Tibial artery (tissue), 4 donors: ENCODE measurements at regions not wholly inside any gene's neighbourhood (a gene's known extent, or its start where the extent isn't known, plus 50 kb on each side); places are given as distances from the start of the nearest gene placed in this dataset.

Source experiments
- DNase-seq, 2 donors: peaks; one replicate each; pipeline ENCODE4 v3.0.0-alpha.2; 2019
- H3K27ac ChIP-seq, 2 donors: fragments of 200-600 bp; sonication (generic) in 1 of 2; 1 replicate in 1 of 2; 2 replicates in 1 of 2; pipeline ENCODE4 v1.5.1; 2018 to 2019; ENCODE audit warnings: mild to moderate bottlenecking in 1 of 2
- H3K27me3 ChIP-seq, 2 donors: fragments of 200-600 bp; sonication (generic) in 1 of 2; one replicate each; pipeline versions ENCODE4 v1.5.1 to v1.6.0; 2016 to 2019
- H3K36me3 ChIP-seq, 3 donors: fragments of 200-600 bp; sonication (generic) in 2 of 3; one replicate each; pipeline ENCODE4 v1.5.1; 2016 to 2019; ENCODE audit warnings: mild to moderate bottlenecking in 2 of 3
- H3K4me1 ChIP-seq, 4 donors: fragments of 200-600 bp; sonication (generic) in 2 of 4; 1 replicate in 3 of 4; 2 replicates in 1 of 4; pipeline ENCODE4 v1.5.1; 2016 to 2019
- H3K4me3 ChIP-seq, 2 donors: fragments of 200-600 bp; sonication (generic) in 1 of 2; 1 replicate in 1 of 2; 2 replicates in 1 of 2; pipeline ENCODE4 v1.5.1; 2018 to 2019; ENCODE audit warnings: mild to moderate bottlenecking in 2 of 2
- H3K9me3 ChIP-seq, 3 donors: fragments of 200-600 bp; sonication (generic) in 1 of 3; one replicate each; pipeline ENCODE4 v1.5.1; 2016 to 2019
- CTCF ChIP-seq, 2 experiments: fragments of 200-600 bp in 1 of 2; fragments of 450-650 bp in 1 of 2; IDR thresholded peaks; one replicate each; pipeline ENCODE4 v1.5.1; 2017 to 2019; ENCODE audit warnings: antibody characterized with exemption in 2 of 2, mild to moderate bottlenecking in 1 of 2, moderate library complexity in 1 of 2
- intact Hi-C: fragments of 100-400 bp; cut with DNase I; formaldehyde crosslinking; loops from one replicate; pipeline ENCODE4 v1.15.0; 2023; ENCODE audit warnings: low total_unique reads

GRCh38 chr12:114981036-114981435 is 297.1 kb upstream of the TBX3 start:
- no peak for TF ChIP-seq CTCF (IDR thresholded peaks at IDR 0.05)
- Histone ChIP-seq H3K27ac (no peak overlapping the region), H3K27me3 (no peaks in the 10 kb centered on the region), H3K36me3 (no peaks in the 10 kb centered on the region), H3K9me3 (peaks cover 0 to 7% (median 3%) of the 10 kb centered on the region in 3 donors), H3K4me3 (no peak overlapping the region), H3K4me1 (no peaks in the 10 kb centered on the region)
- intact Hi-C loops: no loop called here
- DNase-seq: no peak

GRCh38 chr12:114976959-114977358 is 293.0 kb upstream of the TBX3 start:
- no peaks in the 10 kb centered on the region for H3K36me3 ChIP-seq
- H3K27me3 ChIP-seq: no peaks in the 10 kb centered on the region
- intact Hi-C loops: no loop called here
- no peak for DNase-seq
- no peak overlapping the region for H3K27ac ChIP-seq
- no peak for TF ChIP-seq CTCF (IDR thresholded peaks at IDR 0.05)
- no peak overlapping the region for H3K4me3 ChIP-seq
- no peaks in the 10 kb centered on the region for H3K4me1 ChIP-seq
- H3K9me3 ChIP-seq: no peaks in the 10 kb centered on the region

GRCh38 chr12:114976372-114976771 is 292.4 kb upstream of the TBX3 start:
- no peak overlapping the region for H3K27ac ChIP-seq
- TF ChIP-seq CTCF (IDR thresholded peaks at IDR 0.05): no peak
- no peak overlapping the region for H3K4me3 ChIP-seq
- no peaks in the 10 kb centered on the region for H3K36me3 ChIP-seq
- no peaks in the 10 kb centered on the region for H3K27me3 ChIP-seq
- H3K9me3 ChIP-seq: no peaks in the 10 kb centered on the region
- H3K4me1 ChIP-seq: no peaks in the 10 kb centered on the region
- no peak for DNase-seq
- intact Hi-C loops: no loop called here

- H3K4me1 ChIP-seq: no peaks in the 10 kb centered on the region
- no peaks in the 10 kb centered on the region for H3K27me3 ChIP-seq
- H3K9me3 ChIP-seq: no peaks in the 10 kb centered on the region
- TF ChIP-seq CTCF (IDR thresholded peaks at IDR 0.05): no peak
- no peak overlapping the region for H3K4me3 ChIP-seq
- intact Hi-C loops: no loop called here
- no peaks in the 10 kb centered on the region for H3K36me3 ChIP-seq
- no peak overlapping the region for H3K27ac ChIP-seq
- no peak for DNase-seq
Observed at GRCh38 chr12:114975640-114976310, 291.8 kb upstream of the TBX3 start.

GRCh38 chr12:114974826-114975639 is 291.1 kb upstream of the TBX3 start:
- Histone ChIP-seq H3K4me1 (no peaks in the 10 kb centered on the region), H3K9me3 (no peaks in the 10 kb centered on the region), H3K27ac (no peak overlapping the region), H3K27me3 (no peaks in the 10 kb centered on the region), H3K4me3 (no peak overlapping the region), H3K36me3 (no peaks in the 10 kb centered on the region)
- intact Hi-C loops: no loop called here
- TF ChIP-seq CTCF (IDR thresholded peaks at IDR 0.05): no peak
- DNase-seq: no peak
